ENCODE measurements at regions not wholly inside any gene's neighbourhood (a gene's known extent, or its start where the extent isn't known, plus 50 kb on each side); places are given as distances from the start of the nearest gene placed in this dataset.

DNA sequence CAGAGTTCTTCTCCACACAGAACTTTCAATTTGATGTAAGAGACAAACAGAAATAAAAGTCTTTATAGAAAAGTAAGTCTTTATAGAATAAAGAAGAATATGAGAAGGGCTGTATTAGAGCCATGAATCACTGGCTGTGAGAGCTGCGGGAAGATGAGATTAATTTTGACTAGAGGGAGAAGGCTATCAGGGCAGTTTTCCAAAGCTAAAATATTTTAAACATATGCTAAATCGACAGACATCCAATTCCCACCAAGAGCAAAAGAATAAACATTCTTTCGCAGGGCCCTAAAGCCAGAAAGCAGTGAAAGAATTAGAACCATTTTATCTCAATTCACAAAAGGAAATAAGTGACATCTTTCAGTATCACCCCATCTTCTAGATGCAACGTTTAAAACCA, 208.3 kb upstream of the MAP3K1 start:
- TF ChIP-seq, protein P1, sequence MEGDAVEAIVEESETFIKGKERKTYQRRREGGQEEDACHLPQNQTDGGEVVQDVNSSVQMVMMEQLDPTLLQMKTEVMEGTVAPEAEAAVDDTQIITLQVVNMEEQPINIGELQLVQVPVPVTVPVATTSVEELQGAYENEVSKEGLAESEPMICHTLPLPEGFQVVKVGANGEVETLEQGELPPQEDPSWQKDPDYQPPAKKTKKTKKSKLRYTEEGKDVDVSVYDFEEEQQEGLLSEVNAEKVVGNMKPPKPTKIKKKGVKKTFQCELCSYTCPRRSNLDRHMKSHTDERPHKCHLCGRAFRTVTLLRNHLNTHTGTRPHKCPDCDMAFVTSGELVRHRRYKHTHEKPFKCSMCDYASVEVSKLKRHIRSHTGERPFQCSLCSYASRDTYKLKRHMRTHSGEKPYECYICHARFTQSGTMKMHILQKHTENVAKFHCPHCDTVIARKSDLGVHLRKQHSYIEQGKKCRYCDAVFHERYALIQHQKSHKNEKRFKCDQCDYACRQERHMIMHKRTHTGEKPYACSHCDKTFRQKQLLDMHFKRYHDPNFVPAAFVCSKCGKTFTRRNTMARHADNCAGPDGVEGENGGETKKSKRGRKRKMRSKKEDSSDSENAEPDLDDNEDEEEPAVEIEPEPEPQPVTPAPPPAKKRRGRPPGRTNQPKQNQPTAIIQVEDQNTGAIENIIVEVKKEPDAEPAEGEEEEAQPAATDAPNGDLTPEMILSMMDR (conservative IDR thresholded peaks at IDR 0.05; ENCODE audit: low read depth, low read length) = no peak
- no peak overlapping the region for H3K4me3 ChIP-seq (ENCODE audit: low read depth, low read length)
- peak; percentile 13 for DNase-seq (ENCODE audit: low read depth)

GRCh38 chr5:56606192-56606591, 209.2 kb upstream of the MAP3K1 start:
- no peak overlapping the region for H3K4me3 ChIP-seq (ENCODE audit: low read depth, low read length)
- DNase-seq (ENCODE audit: low read depth) = no peak
- TF ChIP-seq, protein P1 (conservative IDR thresholded peaks at IDR 0.05; ENCODE audit: low read depth, low read length) = no peak

GRCh38 chr5:56605231-56605630, 210.1 kb upstream of the MAP3K1 start:
- no peak for DNase-seq (ENCODE audit: low read depth)
- TF ChIP-seq, protein P1 (conservative IDR thresholded peaks at IDR 0.05; ENCODE audit: low read depth, low read length) = no peak

DNA sequence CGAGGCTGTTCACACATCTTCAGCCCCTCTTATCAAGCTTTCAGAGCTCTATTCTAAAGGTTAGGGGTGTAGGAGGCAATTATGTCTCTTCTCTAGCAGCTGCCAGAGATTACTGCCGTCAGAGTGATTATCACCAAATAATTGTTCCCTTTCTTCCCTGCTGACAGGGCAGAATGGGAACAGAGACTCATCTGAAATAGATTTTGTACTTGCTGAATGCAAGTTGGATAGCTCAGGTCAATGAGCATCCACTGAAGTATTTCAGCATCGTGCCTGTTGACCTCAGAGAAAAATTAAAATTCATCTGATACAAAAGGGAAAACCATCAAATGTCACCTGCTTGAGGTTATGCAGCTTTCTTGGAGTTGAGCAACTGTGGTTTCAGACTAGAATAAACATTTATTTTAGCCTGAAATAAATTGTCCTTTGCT, 213.7 kb upstream of the MAP3K1 start:
- peak; percentile 50 for DNase-seq (ENCODE audit: low read depth)
- H3K4me3 ChIP-seq (ENCODE audit: low read depth, low read length) = no peak overlapping the region
- TF ChIP-seq, protein P1 (conservative IDR thresholded peaks at IDR 0.05; ENCODE audit: low read depth, low read length) = no peak

More at GRCh38 chr5:56605231-56605630, 210.1 kb upstream of the MAP3K1 start:
- no peak overlapping the region for H3K4me3 ChIP-seq (ENCODE audit: low read depth, low read length)

GRCh38 chr5:56598941-56599340, 216.4 kb upstream of the MAP3K1 start:
- no peak for DNase-seq (ENCODE audit: low read depth)
- TF ChIP-seq, protein P1 (conservative IDR thresholded peaks at IDR 0.05; ENCODE audit: low read depth, low read length) = no peak
- no peak overlapping the region for H3K4me3 ChIP-seq (ENCODE audit: low read depth, low read length)

GRCh38 chr5:56596155-56596554, 219.2 kb upstream of the MAP3K1 start:
- TF ChIP-seq, protein P1 (conservative IDR thresholded peaks at IDR 0.05; ENCODE audit: low read depth, low read length) = no peak
- no peak overlapping the region for H3K4me3 ChIP-seq (ENCODE audit: low read depth, low read length)
- no peak for DNase-seq (ENCODE audit: low read depth)

DNA sequence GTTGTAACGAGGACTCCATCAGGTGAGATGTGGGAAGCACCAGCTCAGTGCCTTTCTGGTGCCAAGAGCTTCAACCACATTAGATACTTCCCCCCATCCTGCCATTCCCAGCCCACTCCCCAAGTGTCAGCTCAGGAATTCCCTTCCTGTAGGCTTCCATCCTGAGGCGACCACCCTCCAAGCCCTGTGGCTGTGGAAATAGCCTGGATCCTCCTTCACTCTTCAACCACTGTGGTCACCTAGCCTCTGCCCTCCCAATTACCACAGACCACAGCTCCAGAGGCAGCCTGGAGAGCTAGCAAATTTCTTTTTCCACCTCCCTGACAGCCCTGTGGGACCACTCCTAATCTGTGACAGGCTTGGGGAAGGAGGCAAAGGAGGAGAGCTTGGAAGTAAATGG, 219.8 kb upstream of the MAP3K1 start:
- TF ChIP-seq, protein P1 (conservative IDR thresholded peaks at IDR 0.05; ENCODE audit: low read depth, low read length) = no peak
- DNase-seq (ENCODE audit: low read depth) = peak; percentile 23
- H3K4me3 ChIP-seq (ENCODE audit: low read depth, low read length) = no peak overlapping the region
